ENCODE measurements at regions not wholly inside any gene's neighbourhood (a gene's known extent, or its start where the extent isn't known, plus 50 kb on each side); places are given as distances from the start of the nearest gene placed in this dataset.
A peak's percentile ranks its signal among the peaks of the same experiment; 100 is the strongest.
"Not testable (repeated sequence)": the region's sequence is repeated elsewhere in the genome, so short reads cannot be mapped to it uniquely, and the experiment has no call there.

- TF ChIP-seq CTCF (IDR thresholded peaks at IDR 0.05; ENCODE audit: low read depth, low read length), result no peak
- no peak overlapping the region for H3K4me3 ChIP-seq (ENCODE audit: low read depth, low read length)
Observed at GRCh38 chr10:11673346-11674280, 62.2 kb upstream of the USP6NL start.

- H3K4me3 ChIP-seq (ENCODE audit: low read depth, low read length), result no peak overlapping the region
- TF ChIP-seq CTCF (IDR thresholded peaks at IDR 0.05; ENCODE audit: low read depth, low read length), result no peak
Observed at GRCh38 chr10:11672836-11673235, 61.4 kb upstream of the USP6NL start.

GRCh38 chr10:11670381-11670780 is 58.9 kb upstream of the USP6NL start:
- H3K4me3 ChIP-seq (ENCODE audit: low read depth, low read length), result no peak overlapping the region
- no peak for TF ChIP-seq CTCF (IDR thresholded peaks at IDR 0.05; ENCODE audit: low read depth, low read length)

- TF ChIP-seq CTCF (IDR thresholded peaks at IDR 0.05; ENCODE audit: low read depth, low read length), result no peak
- H3K4me3 ChIP-seq (ENCODE audit: low read depth, low read length), result peak overlapping the region; percentile 29
Observed at GRCh38 chr10:11668847-11669610, 57.6 kb upstream of the USP6NL start.

- H3K4me3 ChIP-seq (ENCODE audit: low read depth, low read length), result no peak overlapping the region
- no peak for TF ChIP-seq CTCF (IDR thresholded peaks at IDR 0.05; ENCODE audit: low read depth, low read length)
Observed at GRCh38 chr10:11667756-11668155, 56.3 kb upstream of the USP6NL start.

- no peak for TF ChIP-seq CTCF (IDR thresholded peaks at IDR 0.05; ENCODE audit: low read depth, low read length)
- H3K4me3 ChIP-seq (ENCODE audit: low read depth, low read length), result no peak overlapping the region
Observed at GRCh38 chr10:11663763-11664555, 52.5 kb upstream of the USP6NL start.

GRCh38 chr10:11663126-11663515 is 51.7 kb upstream of the USP6NL start:
- not testable (repeated sequence) for H3K4me3 ChIP-seq (ENCODE audit: low read depth, low read length)
